ENCODE measurements at regions not wholly inside any gene's neighbourhood (a gene's known extent, or its start where the extent isn't known, plus 50 kb on each side); places are given as distances from the start of the nearest gene placed in this dataset.

- H3K4me3 Mint-ChIP-seq = no peak overlapping the region
- no peak overlapping the region for H3K27ac Mint-ChIP-seq
- H3K4me1 Mint-ChIP-seq = no peaks in the 10 kb centered on the region
- peaks cover 0 to 4% (median 2%) of the 10 kb centered on the region in 3 donors for H3K9me3 Mint-ChIP-seq
- H3K27me3 Mint-ChIP-seq = no peaks in the 10 kb centered on the region
- no peaks in the 10 kb centered on the region for H3K36me3 Mint-ChIP-seq
Measured at GRCh38 chr16:76942089-76942488, 248.9 kb upstream of the MON1B start.

GRCh38 chr16:76943921-76944320 lies 247.1 kb upstream of the MON1B start:
- H3K27me3 Mint-ChIP-seq = no peaks in the 10 kb centered on the region
- no peaks in the 10 kb centered on the region for H3K36me3 Mint-ChIP-seq
- H3K9me3 Mint-ChIP-seq = peaks cover 0 to 2% (median under 1%) of the 10 kb centered on the region in 3 donors
- no peak overlapping the region for H3K27ac Mint-ChIP-seq
- H3K4me3 Mint-ChIP-seq = no peak overlapping the region
- H3K4me1 Mint-ChIP-seq = no peaks in the 10 kb centered on the region

GRCh38 chr16:76946879-76947278 lies 244.1 kb upstream of the MON1B start:
- H3K36me3 Mint-ChIP-seq = no peaks in the 10 kb centered on the region
- no peak overlapping the region for H3K27ac Mint-ChIP-seq
- no peaks in the 10 kb centered on the region for H3K4me1 Mint-ChIP-seq
- no peaks in the 10 kb centered on the region for H3K27me3 Mint-ChIP-seq
- no peak overlapping the region for H3K4me3 Mint-ChIP-seq
- H3K9me3 Mint-ChIP-seq = peaks cover 2 to 7% (median 3%) of the 10 kb centered on the region in 3 donors

- Mint-ChIP-seq H3K27ac (no peak overlapping the region), H3K27me3 (no peaks in the 10 kb centered on the region), H3K4me3 (no peak overlapping the region), H3K4me1 (no peaks in the 10 kb centered on the region), H3K9me3 (peaks cover 3 to 7% (median 4%) of the 10 kb centered on the region in 3 donors), H3K36me3 (no peaks in the 10 kb centered on the region)
Measured at GRCh38 chr16:76947749-76948148, 243.2 kb upstream of the MON1B start.

- Mint-ChIP-seq H3K36me3 (peaks cover 2% of the 10 kb centered on the region), H3K9me3 (peaks cover 1 to 13% (median 4%) of the 10 kb centered on the region in 3 donors), H3K27ac (no peak overlapping the region), H3K4me3 (no peak overlapping the region), H3K27me3 (no peaks in the 10 kb centered on the region), H3K4me1 (no peaks in the 10 kb centered on the region)
Measured at GRCh38 chr16:76955629-76956028, 235.4 kb upstream of the MON1B start.

GRCh38 chr16:76956394-76956793 lies 234.6 kb upstream of the MON1B start:
- peaks cover 1 to 12% (median 4%) of the 10 kb centered on the region in 3 donors for H3K9me3 Mint-ChIP-seq
- H3K27me3 Mint-ChIP-seq = no peaks in the 10 kb centered on the region
- H3K36me3 Mint-ChIP-seq = peaks cover 2% of the 10 kb centered on the region
- no peak overlapping the region for H3K4me3 Mint-ChIP-seq
- H3K27ac Mint-ChIP-seq = no peak overlapping the region
- no peaks in the 10 kb centered on the region for H3K4me1 Mint-ChIP-seq

- Mint-ChIP-seq H3K4me3 (no peak overlapping the region), H3K27me3 (no peaks in the 10 kb centered on the region)
Measured at GRCh38 chr16:76956841-76957240, 234.1 kb upstream of the MON1B start.

GRCh38 chr16:76959166-76959565 lies 231.8 kb upstream of the MON1B start:
- Mint-ChIP-seq H3K27me3 (no peaks in the 10 kb centered on the region), H3K27ac (no peak overlapping the region), H3K9me3 (peaks cover 0 to 10% (median 0%) of the 10 kb centered on the region in 3 donors), H3K4me1 (peaks cover 9 to 12% (median 10%) of the 10 kb centered on the region in 3 donors), H3K4me3 (no peak overlapping the region), H3K36me3 (peaks cover 2% of the 10 kb centered on the region)

More at GRCh38 chr16:76956841-76957240, 234.1 kb upstream of the MON1B start:
- Mint-ChIP-seq H3K4me1 (no peaks in the 10 kb centered on the region), H3K36me3 (peaks cover 2% of the 10 kb centered on the region), H3K27ac (no peak overlapping the region), H3K9me3 (peaks cover 1 to 10% (median 2%) of the 10 kb centered on the region in 3 donors)

GRCh38 chr16:76963614-76964315 lies 227.2 kb upstream of the MON1B start:
- H3K36me3 Mint-ChIP-seq = peaks cover 1% of the 10 kb centered on the region
- peaks cover 11 to 14% (median 12%) of the 10 kb centered on the region in 3 donors for H3K4me1 Mint-ChIP-seq
- H3K27ac Mint-ChIP-seq = peak overlapping the region in 1 of 3 donors; percentile 45
- H3K27me3 Mint-ChIP-seq = no peaks in the 10 kb centered on the region
- H3K4me3 Mint-ChIP-seq = peak overlapping the region in 3 of 4 donors; percentile 9 to 30 (median 20)
- peaks cover 0 to 4% (median 0%) of the 10 kb centered on the region in 3 donors for H3K9me3 Mint-ChIP-seq

GRCh38 chr16:76964464-76965154 lies 226.4 kb upstream of the MON1B start:
- Mint-ChIP-seq H3K27me3 (no peaks in the 10 kb centered on the region), H3K9me3 (peaks cover 0 to 2% (median 0%) of the 10 kb centered on the region in 3 donors), H3K4me1 (peaks cover 11 to 14% (median 12%) of the 10 kb centered on the region in 3 donors), H3K27ac (no peak overlapping the region), H3K4me3 (no peak overlapping the region), H3K36me3 (peaks cover 1% of the 10 kb centered on the region)

- no peaks in the 10 kb centered on the region for H3K4me1 Mint-ChIP-seq
- H3K4me3 Mint-ChIP-seq = no peak overlapping the region
- no peaks in the 10 kb centered on the region for H3K27me3 Mint-ChIP-seq
- H3K27ac Mint-ChIP-seq = no peak overlapping the region
- H3K9me3 Mint-ChIP-seq = no peaks in the 10 kb centered on the region
- peaks cover 1% of the 10 kb centered on the region for H3K36me3 Mint-ChIP-seq
Measured at GRCh38 chr16:76970087-76970744, 220.8 kb upstream of the MON1B start.

- H3K4me1 Mint-ChIP-seq = peaks cover 0 to 3% (median 3%) of the 10 kb centered on the region in 3 donors
- H3K27ac Mint-ChIP-seq = no peak overlapping the region
- no peaks in the 10 kb centered on the region for H3K9me3 Mint-ChIP-seq
- H3K36me3 Mint-ChIP-seq = peaks cover 1% of the 10 kb centered on the region
- H3K27me3 Mint-ChIP-seq = no peaks in the 10 kb centered on the region
- H3K4me3 Mint-ChIP-seq = no peak overlapping the region
Measured at GRCh38 chr16:76970745-76971099, 220.3 kb upstream of the MON1B start.

- Mint-ChIP-seq H3K27ac (no peak overlapping the region), H3K36me3 (no peaks in the 10 kb centered on the region), H3K27me3 (no peaks in the 10 kb centered on the region), H3K4me3 (peak overlapping the region in 1 of 4 donors; percentile 60), H3K9me3 (peaks cover 0 to 3% (median 0%) of the 10 kb centered on the region in 3 donors), H3K4me1 (peaks cover 0 to 12% (median 10%) of the 10 kb centered on the region in 3 donors)
Measured at GRCh38 chr16:76976101-76976500, 214.9 kb upstream of the MON1B start.

- no peak overlapping the region for H3K27ac Mint-ChIP-seq
- no peaks in the 10 kb centered on the region for H3K27me3 Mint-ChIP-seq
- peak overlapping the region in 1 of 4 donors; percentile 61 for H3K4me3 Mint-ChIP-seq
- peaks cover 0 to 3% (median 0%) of the 10 kb centered on the region in 3 donors for H3K9me3 Mint-ChIP-seq
- H3K36me3 Mint-ChIP-seq = no peaks in the 10 kb centered on the region
- peaks cover 0 to 12% (median 10%) of the 10 kb centered on the region in 3 donors for H3K4me1 Mint-ChIP-seq
Measured at GRCh38 chr16:76976756-76977155, 214.2 kb upstream of the MON1B start.

GRCh38 chr16:76984196-76984595 lies 206.8 kb upstream of the MON1B start:
- Mint-ChIP-seq H3K4me1 (no peaks in the 10 kb centered on the region), H3K4me3 (no peak overlapping the region), H3K27me3 (peaks cover 2% of the 10 kb centered on the region), H3K27ac (no peak overlapping the region), H3K36me3 (peaks cover 1% of the 10 kb centered on the region), H3K9me3 (peaks cover 0 to 2% (median 0%) of the 10 kb centered on the region in 3 donors)

Data from IgD-negative memory B cell (primary cell).